ENCODE measurements at regions not wholly inside any gene's neighbourhood (a gene's known extent, or its start where the extent isn't known, plus 50 kb on each side); places are given as distances from the start of the nearest gene placed in this dataset.

DNA sequence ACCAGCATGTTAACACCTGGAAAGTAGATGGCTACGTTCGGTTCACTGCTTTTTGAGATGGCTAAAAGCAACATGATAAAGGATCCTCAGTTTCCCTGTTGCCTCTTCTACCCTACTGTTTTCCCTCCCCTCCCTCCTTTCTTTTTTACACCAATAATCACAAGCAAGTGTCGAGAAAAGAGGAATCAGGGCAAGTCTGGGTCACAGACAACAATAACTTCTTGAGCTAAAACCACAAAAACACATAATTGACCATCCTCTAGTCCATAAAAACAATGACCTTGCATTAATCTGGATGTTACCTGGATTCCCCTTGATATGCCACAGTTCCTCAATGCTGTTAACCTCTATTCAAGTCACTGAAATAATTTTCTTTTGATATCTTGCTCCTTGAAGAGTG lies 736.6 kb upstream of the GCFC2 start:
- no peak for DNase-seq

DNA sequence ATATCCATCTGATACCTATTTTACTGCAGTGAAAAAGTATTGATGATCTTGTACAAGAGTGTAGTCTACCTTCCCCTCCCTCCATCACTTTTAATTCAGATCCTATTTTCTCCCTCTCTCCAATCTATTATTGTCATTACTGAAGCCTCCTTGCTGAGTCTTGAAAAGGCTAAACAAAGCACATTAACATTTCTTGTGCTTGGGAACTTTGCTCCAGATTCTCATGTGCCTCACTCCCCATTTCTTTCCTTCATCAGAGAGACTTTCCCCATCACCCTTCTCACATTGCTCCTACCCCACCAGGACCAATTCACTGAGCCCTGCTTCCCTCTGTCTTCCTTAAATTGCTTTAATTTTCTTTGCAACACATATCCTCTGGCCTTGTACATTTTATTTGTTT lies 736.2 kb upstream of the GCFC2 start:
- DNase-seq: no peak

DNA sequence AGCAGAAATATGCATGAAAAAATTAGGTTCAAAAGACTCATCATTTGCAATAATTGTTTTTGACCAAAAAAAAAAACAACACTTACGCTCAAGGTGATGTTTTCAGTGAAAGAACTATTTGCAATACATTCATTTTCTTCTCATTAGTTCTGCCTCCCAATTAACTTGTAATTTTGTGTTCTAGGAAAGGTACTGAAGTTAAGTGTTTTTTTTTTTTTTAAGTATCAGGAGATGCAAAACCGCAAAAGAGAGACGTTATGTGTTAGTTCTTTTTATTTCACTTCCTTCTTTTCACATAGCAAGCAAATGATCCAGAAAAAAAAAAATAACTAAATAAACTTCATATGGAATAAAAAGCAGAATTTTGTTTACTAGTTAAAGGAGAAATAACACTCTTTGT lies 735.2 kb upstream of the GCFC2 start:
- DNase-seq: no peak

DNA sequence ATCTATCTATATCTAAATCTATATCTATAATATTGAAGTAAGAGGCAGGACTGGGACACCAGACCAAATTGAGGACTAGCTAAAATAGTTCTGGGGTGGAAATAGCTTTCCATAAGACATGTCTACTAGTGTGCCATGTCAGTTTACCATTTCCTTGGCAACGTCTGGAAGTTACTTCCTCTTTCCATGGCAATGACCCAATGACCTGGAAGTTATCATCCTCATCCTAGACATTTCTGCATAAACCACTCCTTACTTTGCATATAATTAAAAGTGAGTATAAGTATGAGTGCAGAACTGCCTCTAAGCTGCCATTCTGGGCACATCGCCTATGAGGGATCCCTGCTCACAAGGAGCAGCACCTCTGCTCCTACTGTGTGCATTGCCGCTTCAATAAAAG lies 734.0 kb upstream of the GCFC2 start:
- no peak for DNase-seq

DNA sequence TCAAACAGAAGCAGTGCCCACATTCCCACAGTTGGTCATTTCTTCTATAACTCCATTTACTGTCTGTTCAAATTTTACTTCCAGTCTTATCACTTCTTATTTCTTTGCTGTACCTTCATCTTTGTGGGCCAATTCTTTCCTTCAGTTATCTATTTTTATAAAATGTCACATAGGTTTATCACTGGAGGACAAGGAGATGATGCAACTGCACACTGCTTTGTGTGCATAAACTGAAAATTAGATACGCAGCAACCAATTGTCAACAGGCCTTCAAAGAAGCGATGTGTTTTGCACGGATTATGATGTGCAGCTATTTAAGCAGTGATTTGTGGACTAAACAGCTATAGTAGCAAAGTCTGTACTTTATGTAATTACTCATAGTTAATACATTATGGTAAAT lies 726.8 kb upstream of the GCFC2 start:
- no peak for DNase-seq

DNA sequence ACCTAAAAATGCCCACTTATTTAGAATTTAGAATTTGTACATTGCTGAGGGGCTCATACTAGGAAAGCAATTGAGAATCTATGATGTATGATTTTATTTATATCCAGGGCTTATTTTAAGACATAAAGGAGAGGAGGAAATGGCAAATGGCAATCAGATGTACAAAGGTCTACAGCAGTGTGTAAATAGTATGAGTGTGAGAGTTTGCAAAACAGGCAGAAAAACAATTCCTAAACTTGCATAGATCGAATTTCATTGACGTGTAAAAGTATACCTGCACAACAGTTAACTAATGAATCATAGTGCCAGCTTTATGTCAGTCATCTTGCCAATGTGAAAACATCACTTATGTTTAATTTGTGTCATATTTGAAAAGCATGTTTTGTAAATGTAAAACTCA lies 718.7 kb upstream of the GCFC2 start:
- no peak for DNase-seq

DNA sequence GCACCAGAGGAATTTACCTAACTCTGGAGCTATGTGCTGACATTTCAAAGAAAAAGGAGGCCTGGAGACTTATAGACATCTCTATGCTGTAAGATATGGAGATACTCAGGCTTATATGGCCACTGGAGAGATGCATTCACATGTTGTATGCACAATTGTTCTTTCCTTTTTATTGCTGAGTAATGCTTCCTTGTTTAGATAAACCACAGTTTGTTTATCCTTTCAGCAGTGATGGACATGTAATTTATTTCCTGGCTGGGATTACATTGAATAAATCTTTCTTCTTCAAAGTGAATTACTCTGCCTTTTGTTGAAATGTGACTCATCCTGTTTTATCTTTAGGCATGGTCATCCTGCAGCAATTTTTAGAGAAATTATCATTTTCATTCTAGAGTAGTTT lies 716.7 kb upstream of the GCFC2 start:
- DNase-seq: no peak

DNA sequence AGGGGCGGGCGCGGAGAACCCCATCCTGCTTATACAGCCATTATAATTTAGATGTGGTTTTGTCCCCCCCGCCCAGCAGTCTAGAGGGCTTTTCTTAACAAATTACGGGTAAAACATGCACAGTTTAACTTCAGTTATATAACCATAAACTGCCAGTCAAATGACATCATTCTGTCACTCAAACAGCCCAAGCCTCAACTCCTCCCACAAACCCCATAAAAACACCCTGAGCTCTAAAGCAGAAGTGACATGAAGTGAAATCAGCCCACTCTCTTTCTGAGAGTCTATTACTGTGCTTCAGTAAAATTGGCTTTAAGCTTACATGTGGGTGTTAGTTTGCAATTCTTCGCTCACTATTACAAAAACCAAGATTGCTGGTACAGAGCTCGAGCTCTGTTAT lies 705.1 kb upstream of the GCFC2 start:
- DNase-seq: no peak

DNA sequence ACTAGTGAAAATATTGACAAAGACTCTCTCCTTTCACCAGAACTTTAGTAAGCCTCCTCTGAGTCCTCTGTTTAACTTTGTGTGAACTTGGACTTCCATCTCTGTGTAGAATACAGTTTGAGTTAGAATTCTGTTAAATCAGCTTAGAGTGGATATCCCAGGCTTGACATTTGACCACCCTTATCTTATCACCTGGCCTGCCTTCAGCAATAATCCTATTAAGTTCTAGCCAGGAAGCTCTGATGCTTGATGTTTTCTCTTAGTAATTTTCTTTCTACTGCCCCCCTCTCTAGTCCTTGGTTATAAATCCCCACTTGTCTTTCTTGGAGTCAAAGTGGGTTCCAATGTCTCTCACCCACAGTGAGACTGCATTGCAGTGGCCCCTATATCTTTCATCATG lies 702.7 kb upstream of the GCFC2 start:
- DNase-seq: no peak

DNA sequence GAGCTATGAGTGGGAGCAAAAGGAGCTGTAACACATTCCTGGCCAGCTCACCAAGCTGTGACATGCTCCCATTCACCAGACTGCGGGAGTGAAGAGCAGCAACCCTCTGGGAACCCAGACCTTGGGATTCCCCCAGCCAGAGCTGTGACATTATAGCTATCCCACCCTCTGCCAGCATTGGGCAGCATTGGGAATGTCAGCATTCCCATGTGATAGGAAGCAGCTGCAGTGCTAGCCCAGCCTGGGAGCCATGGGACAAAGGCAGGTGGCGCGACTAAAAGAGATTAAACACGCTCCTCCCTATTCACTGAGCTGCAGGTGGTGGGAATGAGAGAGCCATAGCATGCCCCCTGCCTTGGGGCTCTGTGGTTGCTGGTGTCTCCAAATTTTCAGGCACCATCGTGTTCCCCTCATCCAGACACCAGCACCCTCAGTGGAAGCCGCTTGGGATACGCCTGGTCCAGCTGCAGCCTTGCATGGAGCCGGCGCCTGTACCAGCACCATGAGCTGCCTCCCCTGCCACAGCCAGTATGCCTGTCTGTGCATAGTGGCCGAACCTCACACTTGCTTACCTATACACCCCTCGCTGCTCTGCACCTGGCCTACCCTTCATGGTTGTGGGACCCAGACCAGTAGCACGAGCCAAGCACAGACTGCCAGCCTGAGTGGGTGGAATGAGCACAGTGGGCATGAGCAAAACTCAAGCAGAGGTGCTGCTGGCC lies 695.6 kb upstream of the GCFC2 start:
- DNase-seq: no peak

DNA sequence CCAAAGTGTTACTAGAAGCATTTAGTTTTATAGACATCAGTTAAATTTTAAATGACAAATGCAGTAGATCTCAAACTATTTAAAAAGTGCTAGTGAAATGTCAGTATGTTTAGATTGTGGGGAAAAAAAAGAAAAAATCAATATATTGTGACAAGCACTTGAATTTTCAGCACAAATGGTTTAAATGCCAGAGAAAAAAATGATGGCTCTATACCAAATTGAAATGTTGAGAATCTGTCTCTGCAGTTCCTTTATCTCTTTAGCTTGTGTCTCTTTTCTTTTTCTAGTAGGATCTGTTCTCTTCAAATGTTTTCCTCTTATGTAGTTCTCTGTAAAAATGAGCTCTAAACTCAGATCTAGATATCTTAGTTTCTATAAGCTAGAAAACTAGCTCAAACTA lies 682.6 kb upstream of the GCFC2 start:
- DNase-seq: no peak

DNA sequence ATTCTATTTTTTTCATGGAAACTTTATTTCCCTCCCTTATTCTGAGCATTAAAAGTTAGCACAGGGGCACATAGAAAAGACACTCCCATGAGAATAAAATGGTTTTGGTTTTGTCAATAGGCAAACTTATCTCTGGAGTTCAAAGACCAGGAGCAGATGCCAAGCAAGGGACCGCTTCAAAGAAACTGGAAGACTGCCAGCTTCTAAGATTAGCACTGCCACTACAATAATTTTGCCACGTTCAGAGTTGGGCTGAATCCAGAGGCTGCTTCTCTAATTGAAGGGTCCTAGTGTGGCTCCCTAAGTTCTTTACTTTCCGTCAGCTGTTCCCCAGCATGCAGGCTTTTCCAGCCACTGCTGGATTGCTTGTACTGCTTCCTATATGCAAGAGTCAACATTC lies 681.0 kb upstream of the GCFC2 start:
- no peak for DNase-seq

DNA sequence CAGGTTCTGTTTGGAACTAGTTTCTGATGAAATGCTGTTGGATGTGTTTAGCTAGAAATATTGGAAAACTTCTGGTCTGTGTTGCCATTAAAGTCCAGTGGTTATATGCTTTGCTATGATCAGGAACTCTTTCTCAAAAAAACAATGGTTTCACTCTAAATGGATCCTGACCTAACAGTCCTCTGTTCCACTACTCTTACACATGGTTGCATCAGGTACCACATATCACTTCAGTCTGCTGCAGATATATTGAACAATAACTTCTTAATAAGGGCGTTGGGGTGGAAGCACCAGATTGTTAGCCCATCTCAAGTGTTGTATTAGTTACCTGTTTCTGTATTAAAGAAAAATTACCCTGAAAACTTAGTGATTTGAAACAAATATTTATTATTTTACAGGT lies 676.6 kb upstream of the GCFC2 start:
- no peak for DNase-seq

DNA sequence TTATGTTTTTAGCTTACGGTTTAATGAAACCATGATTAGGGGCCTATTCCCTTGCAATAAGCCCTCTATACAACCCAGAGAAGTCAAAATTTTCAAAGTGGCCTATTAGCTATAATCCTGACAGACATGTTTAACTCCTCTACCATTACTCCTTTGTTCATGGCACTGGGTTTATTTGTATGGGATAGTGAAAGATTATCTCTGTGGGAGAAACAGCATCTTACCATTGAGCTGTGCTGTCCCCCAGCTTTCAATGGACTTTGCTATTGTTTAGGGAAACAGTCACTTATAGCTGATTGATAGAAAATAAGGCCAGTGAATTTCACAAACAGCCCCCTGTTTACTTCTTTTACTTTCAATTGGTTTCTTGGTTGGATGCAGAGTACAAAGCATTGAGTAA lies 675.2 kb upstream of the GCFC2 start:
- DNase-seq: no peak

DNA sequence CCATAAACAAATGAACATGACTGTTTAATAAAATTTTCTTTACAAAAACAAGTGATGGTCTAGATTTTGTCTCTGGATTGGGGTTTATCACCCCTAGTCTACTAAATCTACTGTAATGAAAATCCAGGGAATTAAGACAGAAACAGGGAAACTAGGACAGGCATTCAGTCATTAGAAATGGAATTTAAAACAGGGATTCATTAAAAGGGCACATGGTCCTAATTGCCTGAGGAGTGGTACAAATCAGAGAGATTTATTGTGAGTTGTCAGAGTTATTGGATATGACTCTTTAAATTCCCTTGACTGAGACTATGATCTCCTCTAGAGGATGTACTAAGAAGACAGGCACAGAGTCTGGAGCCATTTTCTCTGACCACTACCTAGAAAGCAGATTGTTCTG lies 670.9 kb upstream of the GCFC2 start:
- DNase-seq: no peak

DNA sequence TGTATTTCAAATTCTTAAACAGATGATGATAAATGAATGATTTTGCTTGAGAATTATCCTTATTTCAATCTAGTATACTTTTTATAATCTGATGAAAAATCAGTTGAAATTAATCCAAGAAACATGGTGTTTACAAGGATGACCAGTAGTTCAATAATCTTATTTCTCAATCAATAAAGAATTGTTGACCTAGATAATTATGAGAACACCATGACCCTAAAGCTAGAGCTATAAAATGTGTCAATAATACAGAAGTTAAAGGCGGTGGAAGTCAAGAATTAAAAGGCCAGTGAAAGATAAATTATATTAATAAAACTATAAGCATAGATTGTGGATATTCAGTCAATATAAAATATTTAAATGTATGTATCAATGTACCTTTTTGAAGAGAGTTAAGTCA lies 667.4 kb upstream of the GCFC2 start:
- DNase-seq: no peak

DNA sequence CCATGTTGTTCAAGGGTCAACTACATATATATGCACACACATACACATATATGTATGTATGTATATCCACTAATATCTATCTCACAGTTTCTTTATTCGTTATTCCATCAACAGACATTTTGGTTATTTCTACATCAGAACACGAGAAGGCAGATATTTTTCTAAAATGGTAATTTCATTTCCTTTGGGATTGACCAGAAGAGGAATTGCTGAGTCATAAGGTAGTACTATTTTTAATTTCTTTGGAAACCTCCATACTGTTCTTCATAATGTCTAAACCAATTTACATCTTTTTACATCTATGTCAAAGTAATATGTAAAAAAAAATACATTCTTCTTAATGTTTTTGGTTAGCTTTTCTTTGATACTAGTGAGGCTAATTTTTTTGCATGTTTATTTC lies 630.7 kb upstream of the GCFC2 start:
- DNase-seq: no peak

DNA sequence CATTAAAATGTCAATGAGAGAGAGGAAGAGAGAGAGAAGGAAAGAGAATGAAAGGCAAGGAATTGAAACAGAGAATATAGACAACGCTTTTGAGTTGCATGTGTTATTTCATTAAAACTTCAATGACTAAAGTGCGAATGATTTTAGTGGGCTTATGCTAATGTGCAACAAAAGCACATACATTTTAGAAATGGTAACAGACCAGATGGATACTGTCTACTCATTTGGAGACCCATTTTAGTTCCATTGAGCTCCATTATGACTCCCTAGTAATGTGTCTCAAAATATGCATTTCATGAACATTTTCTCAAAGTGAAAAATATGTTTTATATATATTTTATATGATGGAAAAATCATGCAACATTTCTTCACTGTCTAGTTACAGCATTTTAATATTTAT lies 622.2 kb upstream of the GCFC2 start:
- DNase-seq: no peak

DNA sequence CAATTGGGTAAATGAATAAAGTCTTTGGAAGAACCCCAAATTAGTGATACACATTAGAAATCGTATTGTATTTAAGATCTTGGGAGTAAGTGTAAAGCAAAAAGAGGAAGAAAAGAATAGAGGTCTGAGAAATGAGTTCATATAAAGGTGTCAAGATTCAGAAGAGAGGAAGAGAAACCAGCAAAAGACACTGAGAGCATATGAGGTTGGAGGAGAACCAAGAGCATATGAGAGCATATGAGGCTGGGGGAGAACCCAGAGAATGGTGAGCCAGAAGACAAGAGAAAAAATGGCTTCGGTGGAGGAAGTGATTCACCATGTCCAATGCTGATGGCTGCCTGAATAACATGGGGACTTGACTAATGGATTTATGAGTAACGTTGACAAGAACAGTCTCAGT lies 620.1 kb upstream of the GCFC2 start:
- DNase-seq: no peak

DNA sequence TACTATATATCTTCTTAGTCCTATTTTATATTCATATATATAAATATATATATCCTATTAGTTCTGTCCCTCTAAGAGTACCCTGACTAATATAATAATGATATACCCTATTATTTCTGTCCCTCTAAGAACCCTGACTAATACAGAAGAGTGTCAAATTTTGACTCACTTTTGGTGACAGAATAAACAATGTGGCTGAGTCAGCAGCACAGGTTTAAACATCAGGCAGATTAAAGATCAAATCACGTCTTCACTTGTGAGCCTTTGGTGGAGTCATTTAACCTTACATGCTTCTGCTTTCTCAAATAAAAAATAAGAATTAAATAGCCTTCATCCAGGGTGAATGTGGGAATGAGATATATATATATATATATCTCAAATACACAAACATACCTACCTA lies 615.9 kb upstream of the GCFC2 start:
- no peak for DNase-seq

DNA sequence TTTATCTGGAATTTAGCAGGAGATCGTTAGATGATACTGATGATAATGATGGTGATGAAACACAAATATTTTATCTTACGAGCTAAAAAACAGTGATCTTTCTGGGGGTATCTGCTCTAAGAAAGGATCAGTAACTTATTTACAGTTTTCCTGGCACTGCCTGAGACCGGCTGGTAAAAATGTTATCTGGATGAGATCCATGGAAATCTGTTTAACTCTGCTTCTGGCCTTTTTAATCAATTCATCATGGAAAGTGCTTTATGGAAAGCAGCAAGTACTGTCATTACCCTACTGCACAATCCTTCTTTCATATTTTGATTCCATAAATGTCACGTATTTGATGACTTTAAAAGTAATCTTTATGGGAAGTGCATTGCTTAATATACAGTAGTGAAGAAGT lies 612.7 kb upstream of the GCFC2 start:
- no peak for DNase-seq

DNA sequence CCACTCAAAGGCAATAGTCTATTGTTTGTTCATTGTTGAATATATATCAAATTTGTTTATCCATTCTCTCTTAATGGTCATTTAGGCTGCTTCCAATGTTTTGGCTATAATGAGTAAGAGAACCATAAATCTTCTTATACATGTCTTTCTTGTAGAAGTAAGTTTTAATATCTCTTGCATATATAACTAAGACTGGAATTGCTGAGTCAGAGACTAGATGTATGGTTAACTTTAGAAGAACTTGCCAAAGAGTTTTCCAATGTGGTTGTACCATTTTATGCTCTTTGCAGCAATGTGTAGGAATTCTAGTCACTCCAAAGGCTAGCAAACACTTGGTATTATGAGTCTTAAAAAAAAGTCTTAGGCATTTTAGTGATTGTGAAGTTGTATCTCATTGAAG lies 610.0 kb upstream of the GCFC2 start:
- no peak for DNase-seq

DNA sequence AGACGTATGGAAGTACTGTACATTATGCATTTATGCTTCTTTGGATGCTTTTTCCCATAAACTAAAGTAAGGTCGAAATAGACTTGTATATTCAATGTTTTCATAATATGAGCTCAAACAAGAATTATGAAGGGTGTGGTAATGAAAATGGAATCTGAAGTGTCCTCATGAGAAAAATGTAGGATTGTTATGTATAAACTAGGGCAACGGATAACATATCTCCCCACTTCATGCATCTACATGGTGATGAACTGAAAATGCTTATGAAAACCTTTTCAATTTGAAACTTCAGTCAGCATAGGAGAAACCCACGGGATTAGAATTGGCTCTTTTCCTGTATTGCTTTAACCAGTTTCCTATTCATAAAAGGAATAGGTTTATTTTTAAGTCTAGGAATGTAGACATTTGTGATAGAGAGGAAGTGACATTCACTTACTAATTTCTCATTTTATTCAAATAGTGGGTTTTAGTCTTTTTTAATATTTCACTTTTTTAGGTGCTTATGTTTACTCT lies 608.2 kb upstream of the GCFC2 start:
- no peak for DNase-seq

DNA sequence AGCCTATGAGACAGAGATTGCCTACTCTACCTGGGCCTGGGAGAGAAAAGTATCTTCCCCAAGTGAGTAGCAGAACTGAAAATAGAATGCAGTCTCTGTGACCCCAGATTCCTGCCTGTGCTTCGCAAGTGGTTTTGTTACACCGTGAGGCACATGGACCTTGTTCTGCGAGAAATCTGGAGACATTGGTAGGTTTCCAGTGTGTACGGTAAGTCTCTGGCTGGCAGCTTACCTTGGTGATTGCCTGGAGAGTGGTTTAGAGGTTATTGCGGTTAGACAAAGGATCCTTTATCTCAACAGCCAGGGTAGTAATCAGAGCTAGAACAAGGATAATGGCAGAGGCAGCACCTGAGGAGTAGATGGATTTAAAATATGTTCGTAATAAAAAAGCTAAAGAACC lies 606.0 kb upstream of the GCFC2 start:
- DNase-seq: no peak

DNA sequence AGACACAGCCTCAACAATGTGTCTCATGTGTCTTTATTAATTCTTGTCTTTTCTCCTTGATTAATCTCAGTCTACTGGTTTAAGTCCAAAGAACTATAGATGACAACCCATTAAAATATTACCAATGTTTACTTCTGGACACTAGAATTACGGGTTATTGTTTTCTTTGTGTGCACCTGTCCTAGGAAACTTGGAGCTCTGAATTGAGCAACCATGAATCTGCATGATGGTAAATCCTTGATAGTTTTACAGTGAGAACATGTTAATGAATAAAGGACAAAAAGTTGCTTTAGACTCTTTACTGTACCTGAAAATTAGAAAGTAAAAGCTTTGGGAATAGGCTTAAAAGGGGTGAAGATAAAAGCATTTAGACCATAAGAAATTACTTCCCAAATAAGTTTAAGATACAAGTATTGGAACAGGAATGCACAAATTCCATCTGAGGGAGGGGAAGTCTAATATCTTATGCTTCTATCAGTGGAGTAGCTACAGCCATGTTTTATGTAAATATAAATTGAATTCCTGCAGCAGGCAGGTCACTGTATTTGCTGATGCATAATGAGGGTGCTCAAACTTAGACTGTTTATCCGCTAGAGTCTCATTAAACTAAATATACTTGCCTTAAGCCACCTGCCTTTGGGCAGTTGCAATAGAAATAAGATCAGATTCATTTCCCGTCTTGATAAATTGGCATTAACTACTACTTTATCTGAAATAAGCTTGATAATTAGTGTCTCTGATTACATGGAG lies 603.7 kb upstream of the GCFC2 start:
- no peak for DNase-seq
